K562 (cell line): ENCODE measurements at regions not wholly inside any gene's neighbourhood (a gene's known extent, or its start where the extent isn't known, plus 50 kb on each side); places are given as distances from the start of the nearest gene placed in this dataset.
A peak's percentile ranks its signal among the peaks of the same experiment; 100 is the strongest.

Source experiments
- AFF1 ChIP-seq, 2 experiments: fragments of 450-650 bp; IDR thresholded peaks; 2 replicates each; pipeline ENCODE4 v1.6.1; 2018; ENCODE audit warnings: mild to moderate bottlenecking in 2 of 2, low read depth in 1 of 2; ENCODE audit not compliant: partially characterized antibody in 2 of 2
- ARHGAP35 ChIP-seq: fragments of 450-650 bp; IDR thresholded peaks from 2 replicates; pipeline ENCODE4 v1.6.1; 2018; ENCODE audit not compliant: partially characterized antibody
- BACH1 ChIP-seq: fragments of 200-800 bp; sonication (Bioruptor generic); IDR thresholded peaks from 2 replicates; pipeline ENCODE4 v1.6.1; 2016; ENCODE audit warnings: missing genetic modification characterization, missing compliant biosample characterization
- CBX2 ChIP-seq: fragments of 200-600 bp; sonication (generic); IDR thresholded peaks from one replicate; pipeline ENCODE4 v1.6.1; 2012; ENCODE audit warnings: mild to moderate bottlenecking, low read length, inconsistent platforms; ENCODE audit not compliant: insufficient read depth, poor library complexity, severe bottlenecking
- DDX20 ChIP-seq: fragments of 450-650 bp; IDR thresholded peaks from 2 replicates; pipeline ENCODE4 v1.6.1; 2016; ENCODE audit warnings: missing genetic modification characterization, low read depth, mild to moderate bottlenecking, missing compliant biosample characterization, moderate library complexity
- DLX4 ChIP-seq: fragments of 250-450 bp; sonication (Bioruptor Pico); IDR thresholded peaks from 2 replicates; pipeline ENCODE4 v1.6.1; 2021; ENCODE audit warnings: mild to moderate bottlenecking
- HDAC8 ChIP-seq: fragments of 450-650 bp; IDR thresholded peaks from 2 replicates; pipeline ENCODE4 v1.6.1; 2016; ENCODE audit warnings: mild to moderate bottlenecking, missing genetic modification characterization, moderate library complexity, missing compliant biosample characterization
- KAT2B ChIP-seq: IDR thresholded peaks from one replicate; pipeline ENCODE4 v1.6.1; 2012; ENCODE audit warnings: low read depth, mild to moderate bottlenecking, control low read depth, inconsistent platforms, low read length, moderate library complexity
- MBD1 ChIP-seq: fragments of 250-450 bp; sonication (Bioruptor Pico); IDR thresholded peaks from 2 replicates; pipeline ENCODE4 v1.8.0; 2022; ENCODE audit warnings: inconsistent platforms
- MEF2D ChIP-seq: conservative IDR thresholded peaks from 2 replicates; pipeline ENCODE4 v1.6.1; 2016; ENCODE audit warnings: low read depth, missing genetic modification characterization, missing compliant biosample characterization
- MITF ChIP-seq: IDR thresholded peaks from 2 replicates; pipeline ENCODE4 v1.6.1; 2014; ENCODE audit warnings: antibody characterized with exemption
- RHOXF2B ChIP-seq: fragments of 250-450 bp; sonication (Bioruptor Pico); conservative IDR thresholded peaks from 2 replicates; pipeline ENCODE4 v1.5.1; 2021
- TAF1 ChIP-seq: IDR thresholded peaks from 2 replicates; pipeline ENCODE4 v1.6.1; 2011; ENCODE audit warnings: mild to moderate bottlenecking, low read length, moderate library complexity; ENCODE audit not compliant: insufficient read depth, control insufficient read depth, severe bottlenecking; ENCODE audit errors: extremely low read depth
- U2AF1 ChIP-seq: fragments of 200-400 bp; formaldehyde crosslinking; optimal IDR thresholded peaks from 2 replicates; pipeline ENCODE3; 2017; ENCODE audit warnings: mild to moderate bottlenecking, low read depth, low read length, moderate library complexity
- UBTF ChIP-seq, 2 experiments: IDR thresholded peaks; 2 replicates each; pipeline ENCODE4 v1.6.1; 2012; ENCODE audit warnings: improper control_type of control experiment in 2 of 2, low read depth in 2 of 2, low read length in 2 of 2, borderline replicate concordance in 1 of 2
- ZFP1 ChIP-seq: fragments of 450-650 bp; formaldehyde crosslinking; IDR thresholded peaks from 2 replicates; pipeline ENCODE4 v1.4.0; 2020; ENCODE audit warnings: mild to moderate bottlenecking, mixed read lengths
- ZNF124 ChIP-seq: sonication (generic); formaldehyde crosslinking; IDR thresholded peaks from 2 replicates; pipeline ENCODE4 v1.8.1; 2022; ENCODE audit warnings: missing genetic modification reagents

- no peak for TF ChIP-seq MBD1 (CRISPR knock-in tag)
- TF ChIP-seq ZNF124 (CRISPR knock-in tag), result no peak
- TF ChIP-seq KAT2B, result no peak
- TF ChIP-seq CBX2, result no peak
- peak; percentile 71 to 80 for TF ChIP-seq AFF1 (IDR thresholded peaks at IDR 0.05; ENCODE audit: low read depth in 1 of 2, partially characterized antibody in 2 of 2)
- no peak for TF ChIP-seq ZFP1 (CRISPR knock-in tag)
- TF ChIP-seq DLX4, result no peak
- TF ChIP-seq ARHGAP35, result no peak
- no peak for TF ChIP-seq MEF2D
- TF ChIP-seq DDX20 (tag), result no peak
- TF ChIP-seq UBTF (IDR thresholded peaks at IDR 0.05; ENCODE audit: borderline replicate concordance in 1 of 2, low read depth in 2 of 2, low read length in 2 of 2), result no peak
- TF ChIP-seq HDAC8 (tag), result no peak
- TF ChIP-seq U2AF1, result no peak
- no peak for TF ChIP-seq BACH1 (tag)
- no peak for TF ChIP-seq MITF
- no peak for TF ChIP-seq RHOXF2B
- peak; percentile 50 for TF ChIP-seq TAF1
Measured at GRCh38 chr6:26195376-26195923, 108.2 kb downstream of the HFE start (continued).
